Activated CD4-positive, alpha-beta T cell treated with anti-CD3 and anti-CD28 coated beads, Interleukin-2, amount 50 U/mL, for 24 hours (primary cell): ENCODE measurements at regions not wholly inside any gene's neighbourhood (a gene's known extent, or its start where the extent isn't known, plus 50 kb on each side); places are given as distances from the start of the nearest gene placed in this dataset.

Experiments used
- DNase-seq, 2 donors: peaks; one replicate each; pipeline ENCODE4 v3.0.0-alpha.2; 2020; ENCODE audit warnings: low read depth in 1 of 2, low spot score in 1 of 2

DNA sequence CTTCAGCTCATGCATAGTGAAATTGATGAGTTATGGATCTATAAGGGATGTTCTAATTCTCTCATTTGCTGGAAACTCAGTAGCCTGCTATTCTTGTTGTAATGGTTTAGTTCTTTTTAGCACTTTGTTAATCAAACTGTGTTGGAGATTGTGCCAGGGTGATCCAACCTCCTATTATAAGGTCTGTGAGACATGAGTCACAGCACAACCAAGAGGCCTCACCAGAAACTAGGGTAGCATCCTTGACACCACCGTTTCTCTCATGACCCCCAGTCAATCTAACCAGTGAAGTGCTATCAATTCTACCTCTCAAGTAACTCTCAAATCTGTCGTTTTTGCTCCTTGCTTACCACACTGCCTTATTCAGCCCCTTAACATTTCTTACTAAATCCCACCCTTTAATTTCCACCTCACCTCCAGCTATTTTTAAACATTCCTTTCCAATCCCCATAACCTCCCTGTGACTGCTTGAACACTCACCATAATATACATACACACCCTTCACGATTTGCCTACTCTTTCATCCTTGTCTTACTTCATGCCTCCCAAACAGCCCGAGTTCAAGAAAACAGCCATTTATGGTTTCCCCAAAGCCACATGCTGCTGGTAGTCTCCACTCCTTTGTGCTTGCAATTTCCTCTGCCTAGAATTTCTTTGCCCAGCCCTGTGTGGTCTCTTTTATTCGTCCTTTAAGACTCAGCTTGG lies 53.9 kb upstream of the NUDT4 start:
- DNase-seq = no peak

DNA sequence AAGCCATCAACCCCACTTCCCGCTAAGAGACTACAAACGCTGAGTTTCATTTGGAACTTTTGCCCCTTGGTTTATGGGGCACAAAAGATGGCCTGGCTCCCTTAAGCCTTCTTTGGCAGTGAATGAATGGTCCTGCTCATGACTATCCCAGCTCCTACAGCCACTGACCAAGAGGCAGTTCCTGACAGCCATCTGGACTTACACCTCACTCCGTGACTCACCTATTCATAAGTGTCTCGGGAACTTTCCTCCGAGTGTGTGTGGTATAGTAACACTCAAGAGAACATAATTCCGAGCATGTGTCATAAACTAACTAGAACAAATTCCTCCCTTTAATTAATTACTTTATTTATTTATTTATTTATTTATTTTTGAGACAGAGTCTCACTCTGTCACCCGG lies 51.9 kb upstream of the NUDT4 start:
- no peak for DNase-seq
